HG03575 (cell line): ENCODE measurements at regions not wholly inside any gene's neighbourhood (a gene's known extent, or its start where the extent isn't known, plus 50 kb on each side); places are given as distances from the start of the nearest gene placed in this dataset.

Experiments
- ATAC-seq: cut with Tn5 transposase; IDR thresholded peaks from one replicate; pipeline ENCODE4 v1.9.1; 2021; ENCODE audit not compliant: unreplicated experiment, insufficient number of reproducible peaks, low FRiP score; ENCODE audit errors: extremely low read depth

GRCh38 chr2:19244460-19245363 lies 113.7 kb downstream of the OSR1 start:
- ATAC-seq, result no peak

DNA sequence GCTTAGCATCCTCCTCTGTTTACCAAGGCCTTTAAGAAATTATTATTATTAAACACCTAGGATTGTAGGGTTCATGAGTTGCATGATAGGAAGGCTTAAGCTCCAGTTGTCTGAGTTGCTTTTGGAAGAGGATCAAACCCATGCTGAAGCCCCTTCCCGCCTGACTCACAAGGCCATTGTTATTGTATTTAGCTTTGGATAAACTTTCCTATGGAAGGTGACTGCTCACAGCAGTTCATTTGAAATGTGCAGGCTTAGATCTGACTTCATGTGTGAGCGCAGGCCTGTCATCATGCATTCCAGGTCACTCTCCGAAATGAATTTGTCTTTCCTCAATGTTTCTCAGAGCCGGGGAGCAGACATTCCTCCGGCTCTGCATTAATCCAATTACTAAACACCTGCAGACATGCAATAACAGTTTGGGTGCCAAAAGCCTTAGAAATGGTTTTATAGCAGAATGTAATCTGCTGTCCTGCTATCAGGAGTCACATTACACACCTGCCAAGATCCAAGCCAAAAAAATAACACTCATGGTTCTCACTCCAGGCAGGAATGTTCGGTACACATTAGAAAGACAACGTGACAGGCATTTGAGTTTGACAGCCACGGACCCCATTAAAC lies 119.9 kb downstream of the OSR1 start:
- ATAC-seq, result no peak

DNA sequence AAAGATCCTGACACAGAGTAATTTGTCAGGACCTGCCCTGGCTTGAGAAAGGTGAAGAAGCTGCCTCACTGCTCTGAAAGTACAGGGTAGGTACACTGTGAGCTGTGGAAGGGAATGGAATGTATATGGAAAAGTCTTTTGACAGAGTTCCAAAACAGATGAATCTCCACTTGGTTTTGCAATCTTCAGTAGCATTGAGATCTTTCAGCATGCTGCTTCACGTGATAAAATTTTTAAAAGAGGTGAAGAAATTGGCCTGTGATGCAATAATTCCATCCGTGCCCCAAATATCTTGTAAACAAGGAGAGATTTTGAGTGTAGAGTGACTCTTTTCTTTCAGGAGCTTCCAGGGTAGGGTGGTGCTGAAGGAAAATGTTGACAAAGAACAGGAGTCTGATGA lies 123.1 kb downstream of the OSR1 start:
- ATAC-seq, result no peak

DNA sequence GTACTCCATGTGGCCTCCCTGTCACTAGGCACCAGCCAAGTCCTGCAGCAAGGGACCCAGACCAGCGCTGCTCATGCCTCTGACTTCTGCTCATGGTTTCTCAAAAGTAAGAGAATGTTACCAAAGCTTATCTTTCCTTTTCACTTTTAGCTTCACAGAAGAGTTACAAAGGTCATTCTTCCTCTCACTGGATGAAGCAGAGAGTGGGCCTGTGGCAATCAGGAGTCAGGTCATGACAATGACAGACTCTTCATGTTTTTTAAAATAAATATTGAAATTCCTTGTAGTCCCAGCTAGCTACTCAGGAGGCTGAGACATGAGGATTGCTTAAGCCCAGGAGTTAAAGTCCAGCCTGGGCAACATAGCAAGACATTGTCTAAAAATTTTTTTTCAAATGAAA lies 126.1 kb downstream of the OSR1 start:
- ATAC-seq, result no peak

DNA sequence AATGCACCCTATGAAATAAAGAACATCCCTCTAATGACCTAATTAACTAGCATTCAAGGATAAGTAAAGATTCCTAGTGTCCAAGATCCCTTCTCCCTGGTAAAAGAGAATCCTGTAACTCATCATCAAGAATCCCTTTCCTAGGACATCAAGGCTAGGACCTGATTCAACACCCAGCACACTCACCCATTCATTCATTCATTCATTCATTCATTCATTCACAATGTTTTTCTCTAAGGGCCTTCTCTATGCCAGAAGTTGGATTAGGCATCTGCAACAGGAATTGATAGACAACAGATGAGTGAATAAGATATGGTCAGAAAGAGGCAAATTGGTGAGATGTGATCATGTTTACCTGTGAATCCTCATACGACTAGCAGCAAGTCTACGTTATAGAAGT lies 126.8 kb downstream of the OSR1 start:
- no peak for ATAC-seq

DNA sequence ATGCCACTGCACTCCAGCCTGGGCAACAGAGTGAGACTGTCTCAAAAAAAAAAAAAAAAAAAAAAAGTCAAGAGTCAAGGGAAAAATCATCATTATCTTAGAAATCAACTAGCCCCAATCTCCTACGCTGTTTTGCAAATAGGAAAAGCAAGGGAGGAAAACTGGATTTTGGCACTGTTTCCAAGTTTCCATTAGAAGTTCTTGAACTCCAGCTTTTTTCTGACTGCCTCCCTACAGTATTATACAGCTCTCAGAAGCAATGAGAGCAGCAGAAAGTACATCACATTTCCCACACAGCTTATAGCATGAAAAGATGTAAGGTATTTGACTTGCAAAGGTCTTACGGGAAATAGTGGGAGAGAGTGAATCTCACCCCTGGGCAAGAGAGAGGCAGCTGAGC lies 127.8 kb downstream of the OSR1 start:
- ATAC-seq, result no peak

GRCh38 chr2:19228715-19229114 lies 129.7 kb downstream of the OSR1 start:
- ATAC-seq, result no peak

DNA sequence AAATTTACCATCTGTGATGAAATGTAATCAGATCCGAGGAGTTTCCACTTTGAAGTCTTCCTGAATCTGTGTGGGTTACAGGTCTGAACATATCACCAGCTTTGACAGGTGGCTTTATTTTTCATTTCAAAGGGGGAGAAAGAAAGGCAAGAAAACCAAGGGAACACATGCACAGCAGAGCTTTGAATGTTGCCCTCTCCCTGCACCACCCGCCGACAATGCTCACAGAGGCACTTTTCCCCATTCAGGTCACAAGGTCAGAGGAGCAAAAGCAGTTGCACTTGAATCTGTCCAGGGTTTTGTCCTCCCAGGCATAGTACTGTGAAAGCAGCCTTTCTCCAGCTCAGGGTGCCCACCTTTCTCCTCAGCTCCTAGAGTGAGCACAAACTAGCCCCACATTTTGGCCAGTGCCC lies 130.2 kb downstream of the OSR1 start:
- no peak for ATAC-seq

DNA sequence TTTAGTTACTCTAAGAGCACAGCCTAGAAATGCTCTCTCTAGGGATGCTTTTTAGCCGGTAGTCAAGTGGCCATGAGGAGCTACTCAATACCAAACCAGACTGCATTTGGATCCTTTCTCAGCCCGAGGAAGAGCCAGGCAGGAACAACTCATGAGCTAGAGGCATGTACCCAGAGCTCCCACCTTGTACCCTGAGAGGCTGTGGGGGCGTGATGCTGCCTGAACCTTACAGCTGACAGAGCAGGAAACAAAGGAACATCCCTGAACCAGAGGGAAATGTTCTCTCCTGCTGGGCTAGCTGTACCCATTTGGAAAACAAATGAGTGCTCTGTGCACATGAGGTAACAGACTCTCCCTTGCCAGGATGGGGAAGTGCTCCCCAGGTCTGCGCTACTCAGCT lies 131.6 kb downstream of the OSR1 start:
- ATAC-seq, result no peak

GRCh38 chr2:19226386-19226785 lies 132.0 kb downstream of the OSR1 start:
- ATAC-seq, result no peak

- ATAC-seq, result no peak
Measured at GRCh38 chr2:19225931-19226330, 132.5 kb downstream of the OSR1 start.

DNA sequence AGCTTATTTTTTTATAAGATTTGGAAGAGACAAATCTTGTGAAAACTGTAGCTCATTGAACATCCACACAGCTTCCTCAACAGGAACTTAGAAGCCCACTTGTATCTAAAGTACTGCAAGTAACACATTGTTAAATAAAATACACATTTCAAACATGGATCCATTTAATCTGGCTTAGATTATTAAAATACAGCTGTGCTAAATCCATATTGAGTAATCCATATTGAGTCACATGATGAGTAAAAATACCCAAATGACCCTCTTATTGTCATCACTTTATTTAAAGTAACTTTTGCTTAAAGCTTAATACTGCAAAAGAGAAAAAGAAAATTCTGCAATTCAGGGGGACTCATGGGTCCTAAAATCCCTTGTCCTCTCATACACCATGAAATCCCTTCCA lies 133.3 kb downstream of the OSR1 start:
- no peak for ATAC-seq

GRCh38 chr2:19224486-19224885 lies 133.9 kb downstream of the OSR1 start:
- ATAC-seq, result no peak

- ATAC-seq, result no peak
Measured at GRCh38 chr2:19224011-19224410, 134.4 kb downstream of the OSR1 start.

GRCh38 chr2:19219060-19219459 lies 139.4 kb downstream of the OSR1 start:
- ATAC-seq, result no peak

DNA sequence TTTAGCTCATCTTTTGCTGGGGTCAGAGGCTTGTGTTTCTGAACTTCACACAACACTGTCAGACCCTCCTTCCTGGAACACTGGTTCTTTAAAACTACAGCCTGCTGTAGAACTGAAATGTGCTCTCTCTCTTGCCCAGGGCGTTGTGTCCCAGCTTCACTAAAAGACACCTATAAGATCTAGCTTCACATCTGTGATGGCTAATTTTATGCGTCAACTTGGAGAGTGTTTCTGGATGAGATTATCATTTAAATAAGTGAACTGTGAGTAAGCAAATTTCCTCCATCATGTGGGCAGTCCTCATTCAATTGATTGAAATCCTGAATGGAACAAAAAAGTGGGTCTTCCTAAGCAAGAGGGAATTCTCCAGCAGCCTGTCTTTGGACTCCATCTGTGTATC lies 140.3 kb downstream of the OSR1 start:
- no peak for ATAC-seq

DNA sequence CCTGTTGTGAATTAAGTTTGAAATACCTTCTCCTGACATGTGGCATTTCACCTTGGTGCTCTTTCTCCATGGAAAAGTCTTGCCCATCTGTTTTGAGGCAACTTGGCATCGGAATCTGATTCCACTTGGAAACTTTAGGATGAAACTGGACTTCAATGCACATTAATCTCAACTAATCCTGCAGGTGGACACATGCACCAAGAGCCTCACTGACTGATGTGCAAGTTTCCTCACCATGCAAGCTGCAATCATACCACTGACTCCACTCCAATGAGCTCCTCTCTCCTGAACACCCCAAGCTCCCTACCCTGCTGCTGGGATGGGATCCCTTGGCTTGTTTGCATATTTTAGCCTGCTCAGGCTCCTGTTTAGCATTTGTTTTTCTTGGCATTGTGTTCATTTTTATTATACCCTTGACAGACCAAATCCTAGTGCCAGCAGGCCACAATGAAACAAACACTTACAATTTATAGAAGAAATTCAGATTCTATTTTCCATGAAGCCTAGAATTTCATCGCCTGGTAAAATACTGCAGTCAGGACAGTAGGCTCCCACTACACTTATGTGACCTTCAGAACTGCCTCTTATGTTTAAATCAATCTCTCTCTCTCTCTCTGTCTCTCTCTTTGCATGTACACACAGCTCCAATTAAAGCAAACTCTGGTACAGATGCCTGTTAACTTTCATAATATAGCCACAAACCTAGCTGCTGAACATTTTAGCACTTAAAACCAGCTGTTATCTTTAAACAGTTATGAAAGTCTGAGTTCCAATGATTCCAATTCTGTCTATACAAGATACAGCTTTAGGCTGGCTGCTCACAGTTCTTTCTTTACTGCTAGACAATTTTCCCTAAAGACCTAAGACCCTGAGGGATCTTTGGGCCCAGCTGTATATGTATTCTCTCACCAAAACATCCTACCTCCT lies 141.5 kb downstream of the OSR1 start:
- no peak for ATAC-seq

GRCh38 chr2:19216238-19216637 lies 142.2 kb downstream of the OSR1 start:
- ATAC-seq, result no peak

DNA sequence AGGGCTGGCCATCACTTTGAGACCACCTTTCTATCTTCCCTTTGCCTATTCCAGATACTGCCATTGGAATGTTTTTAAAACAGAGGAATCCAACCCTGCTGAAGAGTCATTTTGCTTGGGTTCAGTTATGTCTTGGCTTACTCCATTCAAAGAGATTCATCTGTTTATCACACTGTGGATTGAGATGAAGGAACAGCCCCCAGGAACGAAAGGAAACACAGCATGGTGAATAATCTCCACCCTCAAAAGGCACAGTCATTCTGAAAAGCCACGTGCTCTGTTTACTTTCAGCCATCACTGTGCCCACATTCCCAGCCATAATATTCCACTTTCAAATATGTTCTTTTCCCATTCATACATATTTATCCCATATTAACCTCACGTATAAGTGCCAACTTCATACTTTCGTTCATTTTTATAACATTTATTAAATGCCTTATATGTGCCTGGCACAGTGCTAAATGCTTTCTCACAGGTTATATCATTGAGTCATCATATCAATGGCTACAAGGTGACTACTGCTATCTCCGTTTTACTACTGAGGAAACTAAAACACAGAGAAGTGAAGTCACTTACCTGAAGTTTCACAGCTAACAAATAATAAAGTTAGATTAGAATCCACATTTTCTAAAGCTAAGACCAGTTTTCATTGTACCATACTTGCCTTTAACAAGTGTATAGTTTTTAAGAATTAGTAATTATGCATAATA lies 143.6 kb downstream of the OSR1 start:
- ATAC-seq, result no peak
